Stomach smooth muscle (tissue), 2 donors: ENCODE measurements at regions not wholly inside any gene's neighbourhood (a gene's known extent, or its start where the extent isn't known, plus 50 kb on each side); places are given as distances from the start of the nearest gene placed in this dataset.
"Not testable (repeated sequence)": the region's sequence is repeated elsewhere in the genome, so short reads cannot be mapped to it uniquely, and the experiment has no call there.

Experiments
- H3K27ac ChIP-seq: one replicate; pipeline ENCODE4 v1.7.0; 2013; ENCODE audit warnings: mild to moderate bottlenecking, low read length, inconsistent platforms
- H3K27me3 ChIP-seq, 2 donors: one replicate each; pipeline ENCODE4 v1.7.0; 2013; ENCODE audit warnings: low read length in 2 of 2; ENCODE audit not compliant: insufficient read depth in 2 of 2, control insufficient read depth in 1 of 2
- H3K36me3 ChIP-seq, 2 donors: one replicate each; pipeline ENCODE4 v1.7.0; 2013; ENCODE audit warnings: low read length in 2 of 2; ENCODE audit not compliant: control insufficient read depth in 2 of 2, insufficient read depth in 2 of 2
- H3K4me1 ChIP-seq: one replicate; pipeline ENCODE4 v1.7.0; 2013; ENCODE audit warnings: low read length; ENCODE audit not compliant: control insufficient read depth, insufficient read depth
- H3K4me3 ChIP-seq, 2 donors: one replicate each; pipeline ENCODE4 v1.7.0; 2013; ENCODE audit warnings: low read length in 2 of 2
- H3K9ac ChIP-seq, 2 donors: one replicate each; pipeline ENCODE4 v1.7.0; 2013; ENCODE audit warnings: low read length in 2 of 2, mild to moderate bottlenecking in 1 of 2
- H3K9me3 ChIP-seq, 2 donors: one replicate each; pipeline ENCODE4 v1.7.0; 2013; ENCODE audit warnings: low read length in 2 of 2; ENCODE audit not compliant: control insufficient read depth in 2 of 2
- donor health status: healthy.
- donor health status: Pancreatic carcinoma.

GRCh38 chr6:119491112-119491511 is 141.6 kb upstream of the MAN1A1 start:
- not testable (repeated sequence) for H3K4me3 ChIP-seq, H3K36me3 ChIP-seq

GRCh38 chr6:119490050-119490449 is 140.5 kb upstream of the MAN1A1 start:
- not testable (repeated sequence) for H3K9me3 ChIP-seq, H3K4me3 ChIP-seq, H3K36me3 ChIP-seq, H3K27me3 ChIP-seq, H3K4me1 ChIP-seq, H3K27ac ChIP-seq, H3K9ac ChIP-seq

More at GRCh38 chr6:119491112-119491511, 141.6 kb upstream of the MAN1A1 start:
- not testable (repeated sequence) for H3K27me3 ChIP-seq, H3K9ac ChIP-seq, H3K27ac ChIP-seq, H3K4me1 ChIP-seq, H3K9me3 ChIP-seq

DNA sequence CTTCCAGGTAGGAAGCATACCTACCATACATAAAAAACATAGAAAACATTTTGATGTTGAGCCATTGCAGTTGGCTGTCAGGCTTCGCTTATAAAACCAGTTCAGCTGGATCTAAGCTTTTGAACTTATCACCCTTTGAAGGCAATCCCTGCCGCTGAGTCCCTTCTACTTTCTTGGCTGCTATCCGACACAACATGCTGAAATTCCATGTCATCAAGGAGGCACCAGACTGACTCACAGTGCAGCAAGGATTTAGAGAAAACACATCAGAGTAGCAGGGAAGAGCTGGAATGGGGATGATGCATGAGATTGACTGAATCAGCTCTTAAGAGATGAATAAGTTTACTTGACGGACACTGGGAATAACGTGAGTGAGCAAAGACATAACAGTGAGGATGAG is 135.0 kb upstream of the MAN1A1 start:
- Histone ChIP-seq H3K4me3 (no peak overlapping the region), H3K27me3 (no peaks in the 10 kb centered on the region), H3K9ac (no peak overlapping the region), H3K27ac (no peak overlapping the region), H3K9me3 (no peaks in the 10 kb centered on the region), H3K36me3 (no peaks in the 10 kb centered on the region), H3K4me1 (peaks cover 4% of the 10 kb centered on the region)

GRCh38 chr6:119483908-119484307 is 134.3 kb upstream of the MAN1A1 start:
- Histone ChIP-seq H3K27me3 (no peaks in the 10 kb centered on the region), H3K4me1 (peaks cover 4% of the 10 kb centered on the region), H3K4me3 (no peak overlapping the region), H3K9me3 (no peaks in the 10 kb centered on the region), H3K9ac (no peak overlapping the region), H3K36me3 (no peaks in the 10 kb centered on the region), H3K27ac (no peak overlapping the region)

GRCh38 chr6:119482850-119483285 is 133.3 kb upstream of the MAN1A1 start:
- Histone ChIP-seq H3K9ac (no peak overlapping the region), H3K27ac (no peak overlapping the region), H3K4me3 (no peak overlapping the region), H3K36me3 (no peaks in the 10 kb centered on the region), H3K27me3 (no peaks in the 10 kb centered on the region), H3K4me1 (peaks cover 4% of the 10 kb centered on the region), H3K9me3 (no peaks in the 10 kb centered on the region)

DNA sequence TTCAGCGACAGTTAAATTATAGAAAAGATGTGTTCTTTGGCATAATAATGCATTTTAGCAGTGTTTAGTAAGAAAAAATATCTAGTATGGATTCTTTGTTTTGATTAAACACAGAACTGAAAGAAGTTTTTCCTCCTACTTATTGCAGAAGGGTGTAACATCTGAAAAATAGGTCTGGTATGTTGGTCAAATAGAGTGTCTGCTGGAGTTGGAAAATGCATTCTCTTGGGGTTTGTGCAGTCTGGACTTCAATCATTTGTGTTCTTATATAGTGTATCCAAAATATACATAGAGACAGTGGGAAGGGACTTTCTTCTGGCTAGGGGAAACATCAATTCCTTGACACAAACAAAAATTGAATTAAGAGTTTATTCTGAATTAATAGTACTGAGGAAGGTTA is 132.4 kb upstream of the MAN1A1 start:
- H3K27ac ChIP-seq: no peak overlapping the region
- H3K9ac ChIP-seq: no peak overlapping the region
- H3K36me3 ChIP-seq: no peaks in the 10 kb centered on the region
- H3K4me1 ChIP-seq: peaks cover 4% of the 10 kb centered on the region
- H3K9me3 ChIP-seq: no peaks in the 10 kb centered on the region
- H3K4me3 ChIP-seq: no peak overlapping the region
- H3K27me3 ChIP-seq: no peaks in the 10 kb centered on the region

- Histone ChIP-seq H3K36me3 (no peaks in the 10 kb centered on the region), H3K4me1 (peaks cover 4% of the 10 kb centered on the region), H3K27ac (no peak overlapping the region), H3K4me3 (no peak overlapping the region), H3K9me3 (no peaks in the 10 kb centered on the region), H3K27me3 (no peaks in the 10 kb centered on the region), H3K9ac (no peak overlapping the region)
These were observed 131.5 kb upstream of the MAN1A1 start for GRCh38 chr6:119480961-119481497.

- H3K9ac ChIP-seq: no peak overlapping the region
- peaks cover 4% of the 10 kb centered on the region for H3K4me1 ChIP-seq
- no peak overlapping the region for H3K4me3 ChIP-seq
- H3K27me3 ChIP-seq: no peaks in the 10 kb centered on the region
- H3K9me3 ChIP-seq: no peaks in the 10 kb centered on the region
- H3K27ac ChIP-seq: no peak overlapping the region
- no peaks in the 10 kb centered on the region for H3K36me3 ChIP-seq
These were observed 130.5 kb upstream of the MAN1A1 start for GRCh38 chr6:119479860-119480655.

- H3K27ac ChIP-seq: no peak overlapping the region
- H3K27me3 ChIP-seq: no peaks in the 10 kb centered on the region
- no peak overlapping the region for H3K4me3 ChIP-seq
- no peaks in the 10 kb centered on the region for H3K36me3 ChIP-seq
- H3K9ac ChIP-seq: no peak overlapping the region
- no peaks in the 10 kb centered on the region for H3K9me3 ChIP-seq
- peaks cover 4% of the 10 kb centered on the region for H3K4me1 ChIP-seq
These were observed 127.0 kb upstream of the MAN1A1 start for GRCh38 chr6:119476554-119476953.

- Histone ChIP-seq H3K9ac (no peak overlapping the region), H3K4me3 (no peak overlapping the region), H3K27ac (no peak overlapping the region), H3K36me3 (no peaks in the 10 kb centered on the region), H3K27me3 (no peaks in the 10 kb centered on the region), H3K4me1 (peaks cover 4% of the 10 kb centered on the region), H3K9me3 (no peaks in the 10 kb centered on the region)
These were observed 126.5 kb upstream of the MAN1A1 start for GRCh38 chr6:119476024-119476423.

DNA sequence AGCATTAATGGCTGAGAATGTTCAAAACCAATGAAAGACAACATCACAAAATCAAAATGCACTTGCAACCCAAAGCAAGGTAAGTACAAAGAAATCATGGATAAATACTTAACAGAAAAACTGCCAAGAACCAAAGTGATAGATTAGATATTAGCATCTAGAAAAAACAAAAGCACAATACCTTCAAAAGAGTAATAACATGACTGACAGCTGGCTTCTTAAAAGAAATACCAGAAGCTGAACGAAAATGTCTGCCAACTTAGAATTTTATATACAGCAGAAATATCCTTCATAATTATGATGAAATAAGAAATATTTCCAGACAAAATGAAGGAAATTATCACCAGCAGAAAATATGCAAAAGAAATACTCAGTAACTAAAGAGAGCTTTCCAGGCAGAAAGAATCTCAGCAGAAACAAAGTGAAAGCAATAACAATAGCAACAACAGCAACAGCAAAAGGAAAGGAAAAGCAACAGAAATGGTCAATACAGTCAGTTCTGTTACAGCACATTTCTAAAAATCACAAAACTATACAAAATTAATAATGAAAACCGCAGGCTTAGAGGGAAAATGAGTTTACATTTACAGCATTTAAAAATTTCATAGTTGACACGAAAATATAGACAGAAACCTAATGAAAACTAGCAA is 121.5 kb upstream of the MAN1A1 start:
- Histone ChIP-seq H3K9me3 (no peaks in the 10 kb centered on the region), H3K4me3 (no peak overlapping the region), H3K36me3 (no peaks in the 10 kb centered on the region), H3K4me1 (no peaks in the 10 kb centered on the region), H3K9ac (no peak overlapping the region), H3K27ac (no peak overlapping the region), H3K27me3 (no peaks in the 10 kb centered on the region)
